HFFc6 (cell line): ENCODE measurements at regions not wholly inside any gene's neighbourhood (a gene's known extent, or its start where the extent isn't known, plus 50 kb on each side); places are given as distances from the start of the nearest gene placed in this dataset.

Experiments
- DNase-seq: peaks from one replicate; pipeline ENCODE4 v3.0.0-alpha.2; 2018
- H3K27ac Mint-ChIP-seq: 2 replicates; pipeline ENCODE4 v1.8.0; 2020; ENCODE audit warnings: mild to moderate bottlenecking, mixed read lengths
- H3K27me3 Mint-ChIP-seq: 2 replicates; pipeline ENCODE4 v1.8.0; 2021; ENCODE audit warnings: mild to moderate bottlenecking, moderate library complexity, mixed read lengths; ENCODE audit not compliant: insufficient read depth
- H3K36me3 Mint-ChIP-seq: 2 replicates; pipeline ENCODE4 v1.8.0; 2021; ENCODE audit warnings: low read depth, mixed read lengths
- H3K4me1 Mint-ChIP-seq: 2 replicates; pipeline ENCODE4 v1.8.0; 2020; ENCODE audit warnings: low read depth, mixed read lengths
- H3K4me3 Mint-ChIP-seq: 2 replicates; pipeline ENCODE4 v1.8.0; 2020; ENCODE audit warnings: mild to moderate bottlenecking, moderate library complexity, mixed read lengths
- H3K9me3 Mint-ChIP-seq: 2 replicates; pipeline ENCODE4 v1.8.0; 2020; ENCODE audit warnings: mild to moderate bottlenecking, mixed read lengths
- CTCF ChIP-seq: fragments of 200-600 bp; sonication (generic); IDR thresholded peaks from 2 replicates; pipeline ENCODE4 v1.5.0; 2021; ENCODE audit warnings: antibody characterized with exemption, mild to moderate bottlenecking

GRCh38 chr2:23019476-23019875 is 365.5 kb upstream of the KLHL29 start:
- H3K4me1 Mint-ChIP-seq, result no peaks in the 10 kb centered on the region
- no peaks in the 10 kb centered on the region; the same call in 1 of the 2 replicates for H3K36me3 Mint-ChIP-seq
- H3K27me3 Mint-ChIP-seq, result peaks cover 2% of the 10 kb centered on the region
- H3K9me3 Mint-ChIP-seq, result peaks cover 53% of the 10 kb centered on the region
- no peak overlapping the region for H3K4me3 Mint-ChIP-seq
- no peak for TF ChIP-seq CTCF
- no peak overlapping the region for H3K27ac Mint-ChIP-seq
- no peak for DNase-seq

DNA sequence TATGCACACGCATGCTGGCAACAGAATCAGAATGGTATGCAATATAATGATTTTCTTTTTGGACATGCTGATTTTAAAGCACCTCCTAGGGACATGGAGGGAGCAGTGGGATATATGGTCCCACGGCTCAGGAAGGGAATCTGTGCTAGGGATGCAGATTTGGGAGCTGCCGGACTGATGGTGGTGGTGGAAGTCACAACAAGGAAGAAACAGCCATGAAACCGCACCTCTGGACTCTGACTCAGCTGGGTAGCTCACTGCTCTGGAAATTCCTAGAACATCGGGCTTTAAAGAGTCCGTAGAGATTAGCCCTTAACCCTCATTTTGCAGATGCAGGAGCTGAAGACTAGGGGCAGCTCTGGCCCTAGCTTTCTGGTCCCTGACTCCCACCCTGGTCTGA is 364.3 kb upstream of the KLHL29 start:
- no peak for DNase-seq
- Mint-ChIP-seq H3K27ac (no peak overlapping the region), H3K36me3 (no peaks in the 10 kb centered on the region; the same call in 1 of the 2 replicates)

DNA sequence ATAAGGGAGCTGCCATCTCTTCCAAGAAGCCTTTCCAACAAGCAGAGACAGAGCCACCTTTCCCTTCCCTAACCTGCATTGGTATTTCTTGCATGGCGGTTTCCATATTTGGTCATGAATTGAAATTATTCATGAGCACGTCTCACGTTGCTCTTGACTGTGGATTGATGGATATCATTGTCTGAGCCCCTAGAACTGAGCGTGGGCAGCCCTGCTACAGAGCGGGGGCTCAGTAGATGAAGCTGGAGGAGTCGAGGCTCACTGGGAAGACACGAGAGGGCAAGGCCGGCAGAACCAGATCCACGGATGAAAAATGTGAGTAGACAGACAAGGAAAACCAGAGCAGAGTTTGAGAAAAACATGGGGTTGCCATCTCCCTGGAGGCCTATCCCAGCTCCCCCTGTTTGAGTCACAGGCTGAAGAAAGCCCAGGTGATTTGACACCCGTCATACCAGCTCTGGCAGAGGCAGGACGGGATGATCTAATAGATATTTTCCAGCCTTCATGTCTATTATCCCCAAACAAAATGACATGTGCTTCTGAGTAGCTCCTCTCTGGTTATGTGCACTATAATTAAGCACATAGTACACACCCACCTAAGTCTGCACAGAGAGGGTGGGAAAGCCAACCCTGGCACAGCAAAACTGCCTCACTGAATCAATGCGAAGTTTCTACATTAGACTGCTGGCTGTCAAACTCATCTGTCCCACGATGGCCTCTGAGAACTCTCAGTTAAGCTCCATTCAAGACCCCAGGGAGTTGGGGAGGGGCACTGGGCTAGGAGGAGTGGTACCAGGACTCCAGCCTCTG is 363.5 kb upstream of the KLHL29 start:
- H3K36me3 Mint-ChIP-seq, result no peaks in the 10 kb centered on the region; the same call in 1 of the 2 replicates
- no peak for DNase-seq
- H3K4me3 Mint-ChIP-seq, result no peak overlapping the region

More for the DNA sequence above, 364.3 kb upstream of the KLHL29 start:
- H3K9me3 Mint-ChIP-seq, result peaks cover 61% of the 10 kb centered on the region
- no peak for TF ChIP-seq CTCF
- H3K4me1 Mint-ChIP-seq, result no peaks in the 10 kb centered on the region
- no peak overlapping the region for H3K4me3 Mint-ChIP-seq
- H3K27me3 Mint-ChIP-seq, result peaks cover 2% of the 10 kb centered on the region

DNA sequence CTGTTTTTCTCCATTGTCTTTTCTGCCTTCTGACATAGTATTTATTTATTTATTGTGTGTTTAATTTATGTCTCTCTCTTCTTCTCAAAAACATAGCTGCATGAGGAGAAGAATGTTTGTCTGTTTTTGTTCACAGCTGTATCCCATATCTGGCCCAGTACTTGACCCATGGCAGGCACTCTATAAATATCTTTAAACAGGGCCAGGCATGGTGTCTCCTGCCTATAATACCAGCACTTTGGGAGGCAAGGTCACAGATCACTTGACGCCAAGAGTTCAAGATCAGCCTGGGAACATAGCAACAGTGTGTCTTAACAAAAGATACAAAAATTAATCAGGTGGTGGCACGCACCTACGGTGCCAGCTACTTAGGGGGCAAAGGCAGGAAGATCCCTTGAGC is 361.3 kb upstream of the KLHL29 start:
- H3K4me1 Mint-ChIP-seq, result no peaks in the 10 kb centered on the region
- H3K9me3 Mint-ChIP-seq, result peaks cover 67% of the 10 kb centered on the region
- DNase-seq, result no peak
- no peak overlapping the region for H3K27ac Mint-ChIP-seq
- H3K27me3 Mint-ChIP-seq, result peaks cover 4% of the 10 kb centered on the region
- no peak overlapping the region for H3K4me3 Mint-ChIP-seq
- no peak for TF ChIP-seq CTCF
- no peaks in the 10 kb centered on the region; the same call in 1 of the 2 replicates for H3K36me3 Mint-ChIP-seq

More for the DNA sequence above, 363.5 kb upstream of the KLHL29 start:
- peaks cover 64% of the 10 kb centered on the region for H3K9me3 Mint-ChIP-seq
- TF ChIP-seq CTCF, result no peak
- no peaks in the 10 kb centered on the region for H3K4me1 Mint-ChIP-seq
- H3K27ac Mint-ChIP-seq, result no peak overlapping the region
- peaks cover 2% of the 10 kb centered on the region for H3K27me3 Mint-ChIP-seq

DNA sequence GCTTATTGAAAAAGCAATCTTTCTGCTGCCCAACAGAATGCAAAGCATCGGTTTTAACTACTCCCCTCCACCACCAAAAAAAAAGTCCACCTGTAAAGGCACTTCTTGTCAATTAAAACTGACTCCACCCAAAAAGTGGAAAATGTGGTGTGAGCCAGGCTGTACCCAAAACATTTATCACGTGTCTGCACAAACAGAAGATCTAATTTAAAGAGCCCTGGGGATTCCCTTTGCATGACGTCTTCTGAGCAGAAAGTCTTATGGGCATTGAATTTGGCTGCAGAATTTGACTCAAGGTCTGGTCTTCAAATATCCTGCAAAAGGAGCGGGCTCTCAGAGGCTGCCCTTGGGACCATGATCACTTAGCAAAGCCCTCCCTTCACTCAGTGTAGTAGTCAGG is 358.3 kb upstream of the KLHL29 start:
- Mint-ChIP-seq H3K4me3 (no peak overlapping the region), H3K9me3 (peaks cover 58% of the 10 kb centered on the region), H3K27me3 (peaks cover 2% of the 10 kb centered on the region), H3K36me3 (no peaks in the 10 kb centered on the region), H3K27ac (no peak overlapping the region), H3K4me1 (no peaks in the 10 kb centered on the region)
- no peak for DNase-seq
- no peak for TF ChIP-seq CTCF
